H9 (cell line): ENCODE measurements at regions not wholly inside any gene's neighbourhood (a gene's known extent, or its start where the extent isn't known, plus 50 kb on each side); places are given as distances from the start of the nearest gene placed in this dataset.

ENCODE experiments used
- DNase-seq: peaks from one replicate; pipeline ENCODE4 v3.0.0-alpha.2; 2017
- H2AFZ ChIP-seq: one replicate; pipeline ENCODE4 v1.6.1; 2013; ENCODE audit warnings: mild to moderate bottlenecking, low read length, control low read depth, moderate library complexity
- H2AK5ac ChIP-seq: 2 replicates; pipeline ENCODE4 v1.6.1; 2013; ENCODE audit warnings: low read length, control low read depth, mixed read lengths; ENCODE audit not compliant: insufficient read length
- H2BK120ac ChIP-seq: one replicate; pipeline ENCODE4 v1.6.1; 2013; ENCODE audit warnings: low read depth, mild to moderate bottlenecking, low read length, control low read depth, inconsistent platforms; ENCODE audit not compliant: poor library complexity, severe bottlenecking
- H2BK12ac ChIP-seq: 2 replicates; pipeline ENCODE4 v1.6.1; 2013; ENCODE audit warnings: low read length, control low read depth, mixed read lengths, low read depth; ENCODE audit not compliant: insufficient read length
- H2BK15ac ChIP-seq: 2 replicates; pipeline ENCODE4 v1.6.1; 2013; ENCODE audit warnings: low read depth, low read length, control low read depth
- H2BK20ac ChIP-seq: one replicate; pipeline ENCODE4 v1.6.1; 2013; ENCODE audit warnings: low read depth, mild to moderate bottlenecking, low read length, control low read depth, inconsistent platforms; ENCODE audit not compliant: poor library complexity, severe bottlenecking
- H2BK5ac ChIP-seq: 2 replicates; pipeline ENCODE4 v1.6.1; 2013; ENCODE audit warnings: low read length, control low read depth, mixed read lengths; ENCODE audit not compliant: insufficient read length
- H3K14ac ChIP-seq: 2 replicates; pipeline ENCODE4 v1.6.1; 2013; ENCODE audit warnings: low read length, control low read depth; ENCODE audit not compliant: insufficient read depth
- H3K18ac ChIP-seq: 2 replicates; pipeline ENCODE4 v1.6.1; 2013; ENCODE audit warnings: low read depth, mild to moderate bottlenecking, mixed read lengths, low read length, control low read depth; ENCODE audit not compliant: insufficient read length
- H3K23ac ChIP-seq: 2 replicates; pipeline ENCODE4 v1.6.1; 2013; ENCODE audit warnings: low read length, control low read depth, mixed read lengths, low read depth; ENCODE audit not compliant: insufficient read length
- H3K23me2 ChIP-seq: 2 replicates; pipeline ENCODE4 v1.6.1; 2013; ENCODE audit warnings: low read depth, mild to moderate bottlenecking, mixed read lengths, low read length, control low read depth; ENCODE audit not compliant: insufficient read length, poor library complexity, severe bottlenecking
- H3K27ac ChIP-seq: 2 replicates; pipeline ENCODE4 v1.5.1; 2013; ENCODE audit warnings: low read length, control low read depth, mixed read lengths, low read depth; ENCODE audit not compliant: insufficient read length
- H3K27me3 ChIP-seq: 2 replicates; pipeline ENCODE4 v1.6.1; 2013; ENCODE audit warnings: low read length, control low read depth, inconsistent platforms; ENCODE audit not compliant: insufficient read depth
- H3K4ac ChIP-seq: 2 replicates; pipeline ENCODE4 v1.6.1; 2013; ENCODE audit warnings: low read depth, mild to moderate bottlenecking, control low read depth, inconsistent platforms, low read length, moderate library complexity
- H3K4me1 ChIP-seq: 2 replicates; pipeline ENCODE4 v1.6.1; 2013; ENCODE audit warnings: low read length, control low read depth, inconsistent platforms; ENCODE audit not compliant: insufficient read depth
- H3K4me2 ChIP-seq: 2 replicates; pipeline ENCODE4 v1.6.1; 2013; ENCODE audit warnings: low read length, control low read depth, mixed read lengths; ENCODE audit not compliant: insufficient read length, insufficient read depth
- H3K56ac ChIP-seq: 2 replicates; pipeline ENCODE4 v1.6.1; 2013; ENCODE audit warnings: low read depth, mild to moderate bottlenecking, mixed read lengths, low read length, control low read depth; ENCODE audit not compliant: insufficient read length
- H3K79me1 ChIP-seq: 2 replicates; pipeline ENCODE4 v1.6.1; 2013; ENCODE audit warnings: low read depth, mild to moderate bottlenecking, moderate library complexity, low read length, control low read depth, inconsistent platforms; ENCODE audit not compliant: insufficient read depth, poor library complexity, severe bottlenecking
- H3K79me2 ChIP-seq: 2 replicates; pipeline ENCODE4 v1.6.1; 2013; ENCODE audit warnings: low read length, control low read depth, inconsistent platforms; ENCODE audit not compliant: insufficient read depth
- H3K9ac ChIP-seq: 2 replicates; pipeline ENCODE4 v1.6.1; 2013; ENCODE audit warnings: low read length, control low read depth, mixed read lengths; ENCODE audit not compliant: insufficient read length; ENCODE audit errors: extremely low read depth
- H3K9me3 ChIP-seq: one replicate; pipeline ENCODE4 v1.6.1; 2013; ENCODE audit warnings: low read depth, low read length, inconsistent platforms; ENCODE audit not compliant: control insufficient read depth
- H3T11ph ChIP-seq: one replicate; pipeline ENCODE4 v1.6.1; 2013; ENCODE audit warnings: mild to moderate bottlenecking, low read length, control low read depth, inconsistent platforms
- H4K20me1 ChIP-seq: one replicate; pipeline ENCODE4 v1.6.1; 2013; ENCODE audit not compliant: control insufficient read depth, insufficient read length, insufficient read depth
- H4K5ac ChIP-seq: 2 replicates; pipeline ENCODE4 v1.6.1; 2013; ENCODE audit warnings: low read depth, mild to moderate bottlenecking, mixed read lengths, low read length, control low read depth; ENCODE audit not compliant: insufficient read length
- H4K8ac ChIP-seq: replicated peaks from 2 replicates; pipeline ENCODE4 v1.6.1; 2013; ENCODE audit warnings: low read length, control low read depth, mixed read lengths, low read depth; ENCODE audit not compliant: insufficient read length
- H4K91ac ChIP-seq: 2 replicates; pipeline ENCODE4 v1.6.1; 2013; ENCODE audit warnings: low read depth, mild to moderate bottlenecking, moderate library complexity, mixed read lengths, low read length, control low read depth; ENCODE audit not compliant: insufficient read length
- H3K27ac Mint-ChIP-seq, 3 experiments: 2 replicates in 2 of 3; 3 replicates in 1 of 3; pipeline ENCODE4 v1.8.0; 2020 to 2021; ENCODE audit warnings: mixed read lengths in 3 of 3, mild to moderate bottlenecking in 1 of 3, moderate library complexity in 1 of 3
- H3K27me3 Mint-ChIP-seq: 2 replicates; pipeline ENCODE4 v1.8.0; 2021; ENCODE audit warnings: low read depth, mild to moderate bottlenecking, moderate library complexity, mixed read lengths
- H3K36me3 Mint-ChIP-seq, 3 experiments: 2 replicates in 2 of 3; 3 replicates in 1 of 3; pipeline ENCODE4 v1.8.0; 2020 to 2021; ENCODE audit warnings: low read depth in 3 of 3, mixed read lengths in 3 of 3; ENCODE audit not compliant: insufficient read depth in 1 of 3
- H3K4me1 Mint-ChIP-seq, 2 experiments: 2 replicates each; pipeline ENCODE4 v1.8.0; 2020; ENCODE audit warnings: mixed read lengths in 2 of 2
- H3K4me3 Mint-ChIP-seq, 2 experiments: 2 replicates in 1 of 2; 3 replicates in 1 of 2; pipeline ENCODE4 v1.8.0; 2020 to 2021; ENCODE audit warnings: mild to moderate bottlenecking in 2 of 2, mixed read lengths in 2 of 2, moderate library complexity in 1 of 2
- H3K9me3 Mint-ChIP-seq, 2 experiments: 2 replicates in 1 of 2; 3 replicates in 1 of 2; pipeline ENCODE4 v1.8.0; 2020; ENCODE audit warnings: mild to moderate bottlenecking in 2 of 2, mixed read lengths in 2 of 2, moderate library complexity in 1 of 2
- CTCF ChIP-seq: fragments of 200-600 bp; sonication (generic); conservative IDR thresholded peaks from 3 replicates; pipeline ENCODE4 v1.8.0; 2021; ENCODE audit warnings: antibody characterized with exemption, mild to moderate bottlenecking

- H3K4me1 ChIP-seq, result peaks cover 2% of the 10 kb centered on the region
- Mint-ChIP-seq H3K27me3 (peaks cover 7% of the 10 kb centered on the region), H3K9me3 (peaks cover 3 to 12% of the 10 kb centered on the region in 2 experiments; a peak in 4 of 5 replicates), H3K27ac (no peak overlapping the region; a peak in 1 of 7 replicates), H3K4me3 (no peak overlapping the region), H3K4me1 (peaks cover 26 to 37% of the 10 kb centered on the region in 2 experiments), H3K36me3 (peaks cover 0 to 13% (median 6%) of the 10 kb centered on the region in 3 experiments; a peak in 4 of 7 replicates)
- H2BK15ac ChIP-seq, result no peak overlapping the region
- TF ChIP-seq CTCF, result no peak
- H3K9ac ChIP-seq, result no peak overlapping the region
- H4K20me1 ChIP-seq, result no peaks in the 10 kb centered on the region
- DNase-seq, result no peak
- no peaks in the 10 kb centered on the region for H3K27me3 ChIP-seq
- H2AK5ac ChIP-seq, result no peak overlapping the region
- H4K91ac ChIP-seq, result no peak overlapping the region
- no peak overlapping the region for H3K23ac ChIP-seq
- no peak overlapping the region for H3K14ac ChIP-seq
- no peak overlapping the region for H3K4ac ChIP-seq
- H4K5ac ChIP-seq, result no peak overlapping the region
- no peaks in the 10 kb centered on the region for H3K23me2 ChIP-seq
- H2BK20ac ChIP-seq, result no peak overlapping the region
- no peak overlapping the region for H2AFZ ChIP-seq
- no peak overlapping the region for H2BK5ac ChIP-seq
- H2BK120ac ChIP-seq, result no peak overlapping the region
- no peaks in the 10 kb centered on the region for H3K79me1 ChIP-seq
- no peaks in the 10 kb centered on the region for H3K79me2 ChIP-seq
- H3K9me3 ChIP-seq, result no peaks in the 10 kb centered on the region
- H4K8ac ChIP-seq, result no peak overlapping the region
- no peak overlapping the region for H3K56ac ChIP-seq
- no peak overlapping the region for H2BK12ac ChIP-seq
- H3T11ph ChIP-seq, result no peak overlapping the region
- H3K27ac ChIP-seq, result no peak overlapping the region
- H3K18ac ChIP-seq, result no peak overlapping the region
- H3K4me2 ChIP-seq, result no peak overlapping the region
These were observed 103.7 kb upstream of the TMEM72 start for GRCh38 chr10:44807451-44807850.
